SJCRH30 (cell line): ENCODE measurements at regions not wholly inside any gene's neighbourhood (a gene's known extent, or its start where the extent isn't known, plus 50 kb on each side); places are given as distances from the start of the nearest gene placed in this dataset.
"Not testable (repeated sequence)": the region's sequence is repeated elsewhere in the genome, so short reads cannot be mapped to it uniquely, and the experiment has no call there.

Experiments used
- DNase-seq, 2 experiments: peaks; one replicate each; pipeline ENCODE4 v3.0.0-alpha.2; 2015 to 2020
- H3K27ac ChIP-seq: fragments of 250-450 bp; sonication (Bioruptor Pico); 2 replicates; pipeline ENCODE4 v1.5.1; 2020; ENCODE audit warnings: mild to moderate bottlenecking, moderate library complexity
- H3K27me3 ChIP-seq: fragments of 250-450 bp; sonication (Bioruptor Pico); 2 replicates; pipeline ENCODE4 v1.5.1; 2020; ENCODE audit warnings: mild to moderate bottlenecking, moderate library complexity
- H3K36me3 ChIP-seq: fragments of 250-450 bp; sonication (Bioruptor Pico); 2 replicates; pipeline ENCODE4 v1.5.1; 2020; ENCODE audit warnings: mild to moderate bottlenecking, moderate library complexity
- H3K4me1 ChIP-seq: fragments of 250-450 bp; sonication (Bioruptor Pico); 2 replicates; pipeline ENCODE4 v1.5.1; 2020; ENCODE audit warnings: mild to moderate bottlenecking, moderate library complexity
- H3K4me3 ChIP-seq: fragments of 250-450 bp; sonication (Bioruptor Pico); 2 replicates; pipeline ENCODE4 v1.5.1; 2020; ENCODE audit warnings: mild to moderate bottlenecking, moderate library complexity
- H3K9me3 ChIP-seq: fragments of 250-450 bp; sonication (Bioruptor Pico); replicated peaks from 2 replicates; pipeline ENCODE4 v1.5.1; 2020; ENCODE audit warnings: mild to moderate bottlenecking, moderate library complexity

DNA sequence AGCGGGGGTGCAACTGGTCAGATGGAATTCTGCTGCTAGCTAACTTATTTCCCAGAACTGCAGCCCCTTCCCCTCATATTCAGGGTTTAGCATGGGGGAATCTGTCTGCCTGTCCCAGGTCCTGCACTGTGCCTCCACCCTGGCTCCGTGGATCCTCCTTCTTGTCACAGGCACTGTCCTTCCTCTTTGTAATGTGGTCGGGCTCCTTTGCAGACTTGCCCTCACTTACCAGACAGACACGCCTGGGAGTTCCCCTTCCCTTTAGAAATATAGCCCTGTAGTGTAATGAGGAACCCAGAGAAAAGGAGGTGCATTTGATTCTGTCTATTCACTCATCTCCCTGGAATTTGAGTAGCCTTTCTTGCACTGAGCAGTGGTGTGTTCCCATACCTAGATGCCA, 108.7 kb downstream of the TRIM43 start:
- Histone ChIP-seq H3K27ac (no peak overlapping the region), H3K36me3 (no peaks in the 10 kb centered on the region), H3K9me3 (no peaks in the 10 kb centered on the region), H3K27me3 (no peaks in the 10 kb centered on the region), H3K4me1 (no peaks in the 10 kb centered on the region), H3K4me3 (no peak overlapping the region)
- DNase-seq: no peak

GRCh38 chr2:95702471-95702870, 110.7 kb downstream of the TRIM43 start:
- no peaks in the 10 kb centered on the region for H3K4me1 ChIP-seq
- no peak for DNase-seq
- no peaks in the 10 kb centered on the region for H3K36me3 ChIP-seq
- no peaks in the 10 kb centered on the region for H3K9me3 ChIP-seq
- H3K27me3 ChIP-seq: no peaks in the 10 kb centered on the region
- H3K4me3 ChIP-seq: no peak overlapping the region
- no peak overlapping the region for H3K27ac ChIP-seq

DNA sequence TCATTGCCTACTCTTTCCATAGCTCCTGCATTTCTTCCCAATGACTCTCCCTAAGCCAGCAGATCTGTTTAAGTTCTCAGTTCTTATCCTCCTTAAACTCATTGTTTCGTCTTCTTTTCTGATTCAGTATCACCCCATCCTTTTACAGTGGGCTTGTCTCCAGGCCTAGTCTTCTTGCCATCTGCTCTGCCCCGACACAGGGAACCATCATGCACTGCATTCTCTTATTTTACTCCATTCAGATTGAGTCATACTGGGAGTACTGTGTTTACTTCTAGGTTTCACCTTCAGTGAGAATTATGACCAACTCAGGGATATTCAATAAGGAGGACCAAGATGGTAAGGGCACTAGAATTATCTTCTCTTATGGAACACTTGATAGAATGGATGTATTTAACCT, 115.4 kb downstream of the TRIM43 start:
- not testable (repeated sequence) for DNase-seq

GRCh38 chr2:95707837-95708236, 116.0 kb downstream of the TRIM43 start:
- Histone ChIP-seq H3K4me3 (no peak overlapping the region), H3K27ac (no peak overlapping the region), H3K36me3 (no peaks in the 10 kb centered on the region), H3K9me3 (peaks cover 5% of the 10 kb centered on the region), H3K27me3 (no peaks in the 10 kb centered on the region), H3K4me1 (no peaks in the 10 kb centered on the region; the same call in 1 of the 2 replicates)
- DNase-seq: no peak

More for the DNA sequence above, 115.4 kb downstream of the TRIM43 start:
- H3K36me3 ChIP-seq, H3K4me3 ChIP-seq, H3K27me3 ChIP-seq, H3K4me1 ChIP-seq, H3K9me3 ChIP-seq, H3K27ac ChIP-seq: not testable (repeated sequence)

DNA sequence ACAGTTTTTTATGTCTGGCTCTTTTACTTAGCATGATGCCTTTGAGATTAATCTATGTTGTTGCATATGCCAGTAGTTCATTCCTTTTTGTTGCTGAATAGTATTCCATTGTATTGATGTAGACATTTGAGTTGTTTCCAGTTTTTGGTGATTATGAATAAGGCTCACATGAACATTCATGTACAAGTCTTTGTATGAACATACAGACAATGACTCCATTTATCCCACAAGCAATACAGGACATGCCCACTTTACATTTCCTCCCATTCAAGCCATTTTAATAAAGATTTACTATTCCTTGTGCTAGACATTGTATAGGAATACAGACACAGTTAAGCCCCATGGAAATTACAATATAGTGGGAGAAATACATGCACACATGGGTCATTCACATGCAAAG, 118.0 kb downstream of the TRIM43 start:
- H3K9me3 ChIP-seq: peaks cover 5% of the 10 kb centered on the region

DNA sequence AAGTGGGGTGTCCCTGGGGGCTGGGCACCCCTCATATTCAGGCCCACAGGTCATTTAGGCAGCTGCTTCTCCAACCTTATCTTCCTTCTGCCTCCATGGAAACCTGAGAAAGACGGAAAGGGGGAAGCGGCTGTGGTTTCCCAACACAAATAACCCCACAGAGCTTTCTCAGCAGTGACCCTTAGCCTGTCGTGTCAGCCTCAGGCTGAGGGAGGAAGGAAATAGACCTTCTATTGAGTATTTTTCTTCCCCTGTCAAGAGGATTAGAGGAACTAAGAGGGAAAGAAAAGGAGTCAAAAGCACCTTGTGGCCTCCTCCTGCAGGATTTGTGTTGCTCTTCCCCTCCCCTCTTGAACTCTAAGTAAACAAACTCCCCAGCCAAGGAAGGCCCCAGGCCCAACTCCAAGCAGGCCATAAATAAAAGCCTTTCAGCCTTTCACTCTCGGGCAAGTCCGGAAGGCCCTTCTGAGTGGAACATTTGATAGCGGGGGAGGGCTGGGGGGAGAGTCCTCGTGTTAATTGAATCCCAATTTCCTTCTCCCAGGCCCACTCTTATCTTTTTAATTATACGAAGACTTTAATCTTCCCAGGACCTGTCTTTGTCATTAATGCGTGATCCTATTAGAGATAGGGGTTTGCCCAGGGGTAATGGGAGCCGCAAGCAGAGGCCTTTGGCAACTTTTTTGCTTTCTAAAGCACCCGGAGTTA, 121.8 kb downstream of the TRIM43 start:
- H3K27ac ChIP-seq, H3K36me3 ChIP-seq, H3K4me3 ChIP-seq, H3K9me3 ChIP-seq, H3K4me1 ChIP-seq, DNase-seq, H3K27me3 ChIP-seq: not testable (repeated sequence)

More for the DNA sequence above, 118.0 kb downstream of the TRIM43 start:
- Histone ChIP-seq H3K27me3 (no peaks in the 10 kb centered on the region), H3K27ac (peak overlapping the region; percentile 24; the same call in 1 of the 2 replicates), H3K4me3 (no peak overlapping the region), H3K4me1 (no peaks in the 10 kb centered on the region; the same call in 1 of the 2 replicates), H3K36me3 (no peaks in the 10 kb centered on the region)
- DNase-seq: peak in 1 of 2 experiments; percentile 17

GRCh38 chr2:95714398-95714797, 122.6 kb downstream of the TRIM43 start:
- H3K4me1 ChIP-seq, H3K27me3 ChIP-seq, H3K4me3 ChIP-seq, DNase-seq, H3K27ac ChIP-seq, H3K9me3 ChIP-seq, H3K36me3 ChIP-seq: not testable (repeated sequence)

DNA sequence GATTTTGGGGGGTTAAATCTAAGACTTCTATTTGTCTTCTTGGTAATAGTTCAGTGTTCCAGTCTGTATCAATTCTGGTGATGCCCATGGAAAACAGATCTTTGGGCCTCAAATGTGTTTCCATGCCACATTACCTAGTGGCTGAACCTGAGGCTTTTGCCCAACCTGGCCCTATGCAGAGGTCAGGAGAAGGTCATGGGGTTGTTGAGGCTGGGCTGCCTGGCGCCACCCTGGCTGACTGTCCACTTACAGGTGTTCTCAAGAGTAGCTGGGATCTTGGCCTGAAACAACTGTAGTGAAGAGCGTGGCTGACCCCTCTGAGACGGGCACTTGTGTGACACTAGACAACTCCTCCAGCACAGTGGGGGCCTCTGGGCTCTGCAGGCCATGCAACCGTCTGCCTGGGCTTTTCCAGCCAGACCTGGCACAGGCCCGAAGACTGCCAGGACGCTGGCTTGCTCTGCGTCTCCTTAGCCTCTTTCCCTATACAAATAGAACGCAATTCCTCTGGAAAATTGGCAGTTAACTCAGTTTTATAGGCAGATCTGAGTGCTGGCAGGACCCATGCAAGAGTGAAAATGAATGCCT, 127.8 kb downstream of the TRIM43 start:
- no peak overlapping the region for H3K4me3 ChIP-seq
- H3K27me3 ChIP-seq: no peaks in the 10 kb centered on the region

GRCh38 chr2:95721726-95722125, 129.9 kb downstream of the TRIM43 start:
- DNase-seq: no peak
- no peaks in the 10 kb centered on the region for H3K36me3 ChIP-seq
- no peaks in the 10 kb centered on the region for H3K9me3 ChIP-seq
- H3K27me3 ChIP-seq: no peaks in the 10 kb centered on the region
- H3K27ac ChIP-seq: no peak overlapping the region
- no peak overlapping the region for H3K4me3 ChIP-seq
- H3K4me1 ChIP-seq: no peaks in the 10 kb centered on the region

More for the DNA sequence above, 127.8 kb downstream of the TRIM43 start:
- no peak for DNase-seq
- Histone ChIP-seq H3K36me3 (no peaks in the 10 kb centered on the region), H3K27ac (no peak overlapping the region), H3K4me1 (no peaks in the 10 kb centered on the region), H3K9me3 (no peaks in the 10 kb centered on the region)

DNA sequence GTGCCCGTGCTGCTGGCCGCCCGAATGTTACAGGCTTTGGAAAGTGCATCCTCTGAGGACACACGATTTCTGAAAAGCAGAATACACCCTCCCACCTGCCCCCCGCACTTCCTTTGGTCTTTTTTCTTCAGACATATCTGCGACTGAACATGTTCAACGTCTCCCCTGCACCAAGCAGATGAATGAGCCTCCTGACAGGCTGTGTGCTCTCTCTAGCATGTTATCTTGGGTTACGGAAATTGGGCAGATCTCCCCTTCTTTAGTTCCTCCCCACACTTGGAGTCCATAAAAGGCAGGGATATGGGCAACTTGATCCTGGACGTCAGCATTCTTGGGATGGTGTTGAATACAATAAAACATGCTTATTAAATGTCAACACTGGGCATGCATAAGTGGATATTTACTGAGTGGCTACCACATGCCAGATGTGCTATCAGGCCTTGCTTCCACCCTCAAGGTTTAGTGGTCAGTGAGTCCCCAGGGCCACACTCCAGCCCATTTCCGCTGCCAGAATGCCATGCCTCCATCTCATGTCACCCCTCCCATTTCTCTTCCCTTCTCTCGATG, 130.4 kb downstream of the TRIM43 start:
- Histone ChIP-seq H3K36me3 (no peaks in the 10 kb centered on the region), H3K4me1 (no peaks in the 10 kb centered on the region), H3K27me3 (no peaks in the 10 kb centered on the region), H3K9me3 (no peaks in the 10 kb centered on the region), H3K27ac (no peak overlapping the region), H3K4me3 (no peak overlapping the region)
- DNase-seq: no peak

GRCh38 chr2:95723627-95724210, 131.9 kb downstream of the TRIM43 start:
- H3K4me1 ChIP-seq, H3K27ac ChIP-seq, DNase-seq, H3K27me3 ChIP-seq, H3K4me3 ChIP-seq, H3K36me3 ChIP-seq, H3K9me3 ChIP-seq: not testable (repeated sequence)

- not testable (repeated sequence) for DNase-seq, H3K9me3 ChIP-seq, H3K27me3 ChIP-seq, H3K36me3 ChIP-seq, H3K4me3 ChIP-seq, H3K4me1 ChIP-seq, H3K27ac ChIP-seq
Measured at GRCh38 chr2:95725191-95725590, 133.4 kb downstream of the TRIM43 start.

DNA sequence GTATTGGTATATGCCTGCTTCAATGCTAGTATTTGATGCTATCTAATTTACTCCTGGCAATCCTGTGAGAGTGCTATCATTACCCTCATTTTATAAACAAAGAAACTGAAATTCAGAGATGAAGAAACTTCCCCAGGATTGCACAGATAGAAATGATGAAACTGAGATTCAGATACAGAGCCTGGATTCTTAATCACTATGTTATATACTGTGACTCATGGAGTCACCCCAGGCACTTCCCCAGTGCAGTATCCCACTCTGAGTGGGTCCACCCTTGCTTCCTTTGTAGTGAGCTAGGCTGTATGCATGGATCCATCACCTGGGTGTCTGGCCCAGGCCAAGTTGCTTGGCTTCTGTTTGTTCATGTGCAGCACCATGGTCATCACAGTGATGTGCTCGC, 133.9 kb downstream of the TRIM43 start:
- not testable (repeated sequence) for H3K4me1 ChIP-seq, DNase-seq, H3K4me3 ChIP-seq, H3K36me3 ChIP-seq, H3K27me3 ChIP-seq, H3K27ac ChIP-seq, H3K9me3 ChIP-seq

GRCh38 chr2:95727420-95727819, 135.6 kb downstream of the TRIM43 start:
- DNase-seq, H3K27ac ChIP-seq, H3K9me3 ChIP-seq, H3K27me3 ChIP-seq, H3K36me3 ChIP-seq, H3K4me3 ChIP-seq, H3K4me1 ChIP-seq: not testable (repeated sequence)

GRCh38 chr2:95728878-95729596, 137.2 kb downstream of the TRIM43 start:
- H3K36me3 ChIP-seq: no peaks in the 10 kb centered on the region
- no peaks in the 10 kb centered on the region for H3K4me1 ChIP-seq
- no peak overlapping the region for H3K4me3 ChIP-seq
- no peak overlapping the region for H3K27ac ChIP-seq
- H3K27me3 ChIP-seq: no peaks in the 10 kb centered on the region
- H3K9me3 ChIP-seq: no peaks in the 10 kb centered on the region
- peak; percentile 45 to 66 for DNase-seq
